H7 (cell line): ENCODE measurements at regions not wholly inside any gene's neighbourhood (a gene's known extent, or its start where the extent isn't known, plus 50 kb on each side); places are given as distances from the start of the nearest gene placed in this dataset.

Source experiments
- DNase-seq: peaks from one replicate; pipeline ENCODE4 v3.0.0; 2012
- H3K27me3 ChIP-seq: 2 replicates; pipeline ENCODE4 v1.6.0; 2011; ENCODE audit warnings: mild to moderate bottlenecking, low read length; ENCODE audit not compliant: control insufficient read depth, insufficient read depth
- H3K36me3 ChIP-seq: replicated peaks from 2 replicates; pipeline ENCODE4 v1.5.1; 2011; ENCODE audit warnings: low read length; ENCODE audit not compliant: control insufficient read depth, insufficient read depth
- H3K4me3 ChIP-seq: 2 replicates; pipeline ENCODE4 v1.5.1; 2011; ENCODE audit warnings: low read depth, mild to moderate bottlenecking, control low read depth, low read length, moderate library complexity; ENCODE audit not compliant: insufficient read depth

DNA sequence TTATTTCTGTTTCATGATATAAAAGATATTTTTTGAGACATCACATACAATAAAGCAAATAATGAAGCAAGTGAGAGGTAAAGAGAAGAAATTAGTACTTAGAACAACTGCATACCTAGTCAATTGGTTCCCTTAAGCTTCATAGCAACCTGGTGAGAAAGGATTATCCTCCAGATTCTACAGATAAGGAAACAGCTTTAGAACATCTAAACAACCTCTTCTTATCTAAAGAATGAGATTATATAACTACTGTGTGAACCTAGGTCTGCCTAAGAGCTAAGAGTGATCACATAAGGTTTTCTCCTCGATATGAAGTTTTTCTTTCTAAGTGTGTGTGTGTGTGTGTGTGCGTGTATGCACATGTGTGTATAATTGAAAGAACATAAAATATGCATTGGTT, 265.1 kb downstream of the NOL4 start:
- H3K36me3 ChIP-seq: no peaks in the 10 kb centered on the region
- H3K27me3 ChIP-seq: no peaks in the 10 kb centered on the region
- H3K4me3 ChIP-seq: no peak overlapping the region
- no peak for DNase-seq

DNA sequence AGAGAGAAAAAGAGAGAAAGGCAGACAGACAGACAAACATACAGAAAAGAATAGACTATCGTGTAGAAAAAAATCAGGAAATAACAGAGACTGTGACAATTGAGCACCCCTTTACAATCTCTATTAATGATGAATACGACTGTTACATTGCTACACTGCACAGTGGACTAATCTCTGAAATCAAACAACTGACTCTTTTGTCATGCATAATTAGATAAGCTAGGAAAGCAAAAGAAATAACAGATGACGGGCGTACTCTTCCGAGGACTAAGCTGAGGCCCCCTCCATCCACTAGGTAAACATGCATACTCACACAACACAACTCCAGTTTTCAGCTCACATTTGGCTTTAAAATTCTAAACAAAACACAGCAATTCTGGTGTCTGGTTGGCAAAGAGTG, 267.0 kb downstream of the NOL4 start:
- H3K27me3 ChIP-seq: no peaks in the 10 kb centered on the region
- no peak for DNase-seq
- H3K4me3 ChIP-seq: no peak overlapping the region
- no peaks in the 10 kb centered on the region for H3K36me3 ChIP-seq

DNA sequence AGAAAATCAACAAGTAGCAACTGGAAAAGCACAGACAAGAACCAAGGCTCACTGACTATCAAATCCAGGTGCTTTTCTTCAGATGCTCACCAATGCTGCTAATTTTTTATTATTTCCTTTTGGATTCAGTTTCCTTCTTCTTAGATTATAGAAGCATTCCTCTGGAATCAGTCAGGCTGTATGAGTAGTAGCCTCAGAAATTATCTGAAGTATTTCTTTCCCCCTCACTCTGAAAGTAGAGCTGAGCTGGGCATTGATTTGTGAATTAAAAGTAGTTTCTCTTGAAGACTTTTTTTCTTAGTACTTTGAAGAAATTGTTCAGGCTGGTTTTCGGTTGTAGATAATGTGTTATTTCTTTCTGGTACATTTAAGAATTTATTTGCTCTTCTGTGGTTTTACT, 273.7 kb downstream of the NOL4 start:
- no peak for DNase-seq
- Histone ChIP-seq H3K27me3 (no peaks in the 10 kb centered on the region), H3K36me3 (no peaks in the 10 kb centered on the region), H3K4me3 (no peak overlapping the region)

DNA sequence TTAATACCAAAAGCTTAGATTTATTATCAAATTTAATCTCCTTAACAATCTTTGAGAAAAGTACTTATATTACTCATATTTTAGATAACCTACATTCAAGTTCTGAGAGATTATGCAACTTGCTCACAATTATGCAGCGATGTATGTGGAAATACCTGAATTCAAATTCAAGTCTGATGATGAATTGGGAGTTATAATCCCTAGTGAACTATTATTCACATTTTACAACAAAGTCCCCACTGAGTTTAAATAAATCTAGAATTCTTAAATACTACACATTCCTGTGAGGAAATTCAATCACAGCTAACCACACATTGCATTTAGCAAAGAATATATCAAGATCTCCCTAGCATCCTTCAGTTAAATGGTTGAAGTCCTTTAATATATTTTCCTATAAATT, 278.4 kb downstream of the NOL4 start:
- no peak overlapping the region for H3K4me3 ChIP-seq
- no peaks in the 10 kb centered on the region for H3K36me3 ChIP-seq
- no peak for DNase-seq
- H3K27me3 ChIP-seq: no peaks in the 10 kb centered on the region

DNA sequence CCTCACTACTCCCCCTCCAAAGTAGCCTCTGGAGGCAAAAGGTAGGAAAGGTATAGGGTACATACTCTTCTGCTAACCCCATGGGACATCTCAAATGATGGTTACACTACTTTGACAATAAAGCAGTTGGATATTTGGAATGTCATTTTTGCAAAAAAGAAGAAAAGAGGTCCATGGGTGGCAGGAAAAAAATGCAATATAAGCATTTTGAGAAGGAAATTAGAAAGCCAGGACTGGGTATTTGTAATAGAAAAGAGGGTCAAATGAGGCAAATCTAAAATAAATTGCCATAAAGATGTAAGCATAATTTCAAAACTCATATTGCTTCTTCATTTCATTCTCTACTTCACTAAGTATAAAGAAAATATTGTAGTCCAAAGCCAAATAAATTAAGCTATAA, 280.2 kb downstream of the NOL4 start:
- Histone ChIP-seq H3K27me3 (no peaks in the 10 kb centered on the region), H3K36me3 (no peaks in the 10 kb centered on the region), H3K4me3 (no peak overlapping the region)
- no peak for DNase-seq

DNA sequence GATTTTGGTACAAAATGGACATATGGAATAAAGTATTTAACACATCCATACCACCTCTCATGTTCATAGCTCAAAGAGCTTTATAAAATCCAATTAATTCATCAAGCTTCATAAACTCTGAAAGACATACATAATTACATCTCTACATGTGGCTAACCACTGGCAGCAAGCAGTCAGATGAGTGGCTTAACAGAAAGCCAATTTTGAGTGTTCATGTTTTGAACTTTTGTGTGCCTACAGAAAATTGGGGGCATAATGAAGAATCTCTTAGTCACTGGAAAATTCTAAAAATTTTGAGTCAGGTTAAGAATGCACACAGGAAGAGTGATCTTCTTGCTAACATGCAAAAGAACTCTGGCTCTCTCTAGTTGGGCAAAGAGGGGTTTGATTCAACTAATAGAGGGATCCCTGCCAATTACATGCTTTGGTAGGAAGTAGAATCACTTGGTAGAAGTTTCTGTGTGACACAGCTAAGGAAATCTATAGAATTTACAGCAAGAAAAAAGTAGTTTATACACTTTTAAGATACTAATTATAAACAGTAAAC, 287.4 kb downstream of the NOL4 start:
- no peaks in the 10 kb centered on the region for H3K27me3 ChIP-seq
- no peaks in the 10 kb centered on the region for H3K36me3 ChIP-seq
- no peak overlapping the region for H3K4me3 ChIP-seq
- DNase-seq: no peak

DNA sequence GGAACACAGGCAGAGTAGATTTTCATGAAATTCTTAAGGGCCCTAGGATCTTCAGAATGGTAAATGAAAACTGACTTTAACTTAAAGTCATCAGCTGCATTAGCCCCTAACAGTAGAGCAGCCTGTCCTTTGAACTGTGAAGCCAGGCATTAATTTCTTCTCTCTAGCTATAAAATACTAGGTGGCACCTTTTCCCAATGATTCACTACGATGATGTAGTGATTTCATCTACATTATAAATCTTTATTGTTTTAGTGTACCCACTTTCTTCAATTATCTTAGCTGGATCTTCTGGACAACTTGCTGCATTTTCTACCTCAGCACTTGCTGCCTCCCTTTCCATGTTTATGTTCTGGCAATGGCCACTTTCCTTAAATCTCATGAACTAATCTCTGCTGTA, 290.5 kb downstream of the NOL4 start:
- no peak overlapping the region for H3K4me3 ChIP-seq
- H3K36me3 ChIP-seq: no peaks in the 10 kb centered on the region
- DNase-seq: no peak
- no peaks in the 10 kb centered on the region for H3K27me3 ChIP-seq

DNA sequence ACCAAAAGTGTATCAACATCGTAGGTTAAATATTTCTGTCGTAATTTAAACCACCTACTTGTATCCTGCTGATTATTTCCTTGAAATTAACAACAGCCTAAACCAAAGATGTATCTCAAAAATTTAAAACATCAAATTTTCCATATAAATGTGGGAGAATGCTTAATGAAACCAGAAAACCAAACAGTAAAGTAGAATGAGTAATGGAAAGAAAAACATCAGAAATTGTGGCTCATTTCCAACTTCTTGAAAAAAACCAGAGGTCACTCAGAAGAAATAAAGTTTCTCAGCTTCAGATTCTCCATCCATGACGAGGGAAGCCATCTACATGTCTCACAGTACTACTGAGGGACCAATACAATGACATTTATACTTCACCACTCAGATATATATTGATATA, 296.5 kb downstream of the NOL4 start:
- Histone ChIP-seq H3K27me3 (no peaks in the 10 kb centered on the region), H3K4me3 (no peak overlapping the region), H3K36me3 (no peaks in the 10 kb centered on the region)
- DNase-seq: no peak

DNA sequence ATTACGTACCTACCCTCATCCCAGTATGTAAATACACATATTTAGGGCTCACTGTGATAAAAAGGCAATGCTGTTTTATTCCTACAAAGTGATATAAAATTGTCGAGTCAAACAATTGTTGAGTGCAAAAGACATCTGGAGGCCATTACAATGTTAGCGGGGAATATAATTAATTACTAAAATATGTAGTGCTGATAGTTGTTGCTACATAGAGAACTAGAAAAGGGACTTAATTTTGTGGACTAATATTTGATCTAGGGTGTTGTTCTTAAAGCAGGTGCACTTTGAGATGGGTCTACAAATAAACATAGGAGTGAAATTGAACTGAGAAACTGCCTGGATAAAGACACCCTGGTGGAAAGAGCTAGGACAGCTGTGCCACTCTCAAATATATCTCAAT, 300.1 kb downstream of the NOL4 start:
- H3K36me3 ChIP-seq: no peaks in the 10 kb centered on the region
- no peaks in the 10 kb centered on the region for H3K27me3 ChIP-seq
- no peak for DNase-seq
- H3K4me3 ChIP-seq: no peak overlapping the region

DNA sequence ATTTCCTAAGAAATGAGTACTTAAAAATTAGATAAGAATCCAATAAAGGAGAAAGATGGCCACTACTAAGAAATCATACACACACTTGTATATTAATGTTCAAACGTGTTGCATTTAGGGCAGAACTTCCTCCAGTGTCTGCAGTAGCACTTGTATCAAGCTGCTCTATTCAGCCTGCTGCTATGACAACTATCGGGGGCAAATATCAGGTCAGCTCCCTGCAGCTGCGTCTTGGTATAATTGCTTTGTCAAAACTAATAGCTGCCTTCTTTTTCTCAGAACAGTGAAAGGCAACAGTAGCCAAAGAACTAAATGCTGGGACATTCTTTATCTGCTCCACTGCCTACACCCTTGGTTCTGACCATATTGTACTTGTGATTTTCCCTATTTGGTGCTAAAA, 300.7 kb downstream of the NOL4 start:
- H3K4me3 ChIP-seq: no peak overlapping the region
- no peaks in the 10 kb centered on the region for H3K27me3 ChIP-seq
- no peak for DNase-seq
- H3K36me3 ChIP-seq: no peaks in the 10 kb centered on the region

DNA sequence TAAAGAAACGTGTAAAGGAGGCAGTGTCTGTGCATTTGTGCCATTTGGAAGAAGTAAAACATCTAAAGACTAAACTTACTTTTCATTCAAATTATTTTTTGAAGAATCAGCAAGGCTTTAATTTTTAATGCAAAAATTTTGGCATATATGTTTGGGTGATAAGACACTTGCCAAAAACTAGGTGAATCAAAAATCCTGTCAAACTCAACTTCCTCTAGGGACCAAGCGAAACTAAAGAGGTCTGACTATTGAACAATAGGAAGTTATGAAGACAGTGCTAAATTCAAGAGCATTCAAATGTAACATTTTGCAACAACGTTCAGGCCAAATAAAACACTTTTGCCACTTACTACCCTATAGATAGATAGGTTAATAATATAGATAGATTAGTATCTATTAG, 306.1 kb downstream of the NOL4 start:
- H3K27me3 ChIP-seq: no peaks in the 10 kb centered on the region
- no peak overlapping the region for H3K4me3 ChIP-seq
- no peaks in the 10 kb centered on the region for H3K36me3 ChIP-seq
- DNase-seq: no peak

DNA sequence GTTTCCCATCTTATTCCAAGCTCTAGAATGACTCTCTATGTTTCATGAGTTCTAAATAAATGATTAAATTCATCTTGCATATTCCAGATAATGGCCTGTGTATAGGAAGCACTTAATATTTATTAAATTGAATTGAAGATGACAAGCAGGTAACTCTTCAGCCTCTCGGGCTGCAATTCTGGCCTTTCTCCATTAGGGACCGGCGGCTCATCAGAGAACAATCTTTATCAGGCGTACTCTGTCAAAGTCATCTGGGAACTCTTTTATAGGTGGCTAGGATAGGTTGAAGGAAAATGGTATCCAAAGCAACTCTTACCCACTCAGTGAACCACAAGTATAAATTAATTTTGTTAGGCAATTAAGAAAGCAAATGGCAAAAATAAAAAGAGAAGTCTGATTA, 308.5 kb downstream of the NOL4 start:
- peak; percentile 24 for DNase-seq
- Histone ChIP-seq H3K27me3 (no peaks in the 10 kb centered on the region), H3K4me3 (no peak overlapping the region), H3K36me3 (no peaks in the 10 kb centered on the region)

DNA sequence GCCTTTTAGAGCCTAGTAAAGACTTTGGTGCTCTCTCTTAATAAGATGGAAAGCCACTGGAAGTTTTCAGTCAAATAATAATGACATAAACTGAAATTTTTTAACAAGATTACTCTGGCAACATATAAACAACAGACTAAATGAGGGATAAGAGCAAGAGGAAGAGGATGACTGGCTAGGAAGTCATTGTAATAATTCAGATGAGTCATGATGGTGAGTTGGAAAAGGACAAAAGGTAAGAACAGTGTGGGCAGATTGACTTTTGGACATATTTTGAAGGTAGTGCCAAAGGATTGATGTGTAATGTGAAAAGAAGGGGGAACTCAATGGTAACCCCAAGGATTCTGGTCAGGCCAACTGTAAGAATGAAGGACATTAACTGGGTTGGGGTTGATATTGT, 310.3 kb downstream of the NOL4 start:
- H3K4me3 ChIP-seq: no peak overlapping the region
- no peaks in the 10 kb centered on the region for H3K27me3 ChIP-seq
- DNase-seq: no peak
- no peaks in the 10 kb centered on the region for H3K36me3 ChIP-seq

DNA sequence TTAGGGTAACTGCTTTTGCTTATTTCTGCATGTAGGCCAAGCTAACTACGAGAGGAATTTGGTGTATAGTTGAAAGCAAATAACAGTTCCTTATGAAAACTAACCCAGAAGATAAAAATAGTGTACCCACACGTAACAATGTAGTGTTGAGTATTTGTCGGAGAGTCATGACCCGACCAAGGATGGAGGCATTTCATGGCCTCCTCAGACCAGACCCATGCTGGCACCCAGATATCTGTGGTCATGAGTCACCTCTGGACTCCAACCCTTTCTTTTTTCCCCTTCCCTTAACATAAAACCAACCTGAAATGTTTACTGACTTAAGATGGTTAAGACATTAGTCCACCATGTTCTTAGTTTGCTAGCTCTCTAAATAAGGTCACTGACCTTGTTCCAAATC, 318.7 kb downstream of the NOL4 start:
- Histone ChIP-seq H3K36me3 (no peaks in the 10 kb centered on the region), H3K4me3 (no peak overlapping the region), H3K27me3 (no peaks in the 10 kb centered on the region)
- DNase-seq: no peak

DNA sequence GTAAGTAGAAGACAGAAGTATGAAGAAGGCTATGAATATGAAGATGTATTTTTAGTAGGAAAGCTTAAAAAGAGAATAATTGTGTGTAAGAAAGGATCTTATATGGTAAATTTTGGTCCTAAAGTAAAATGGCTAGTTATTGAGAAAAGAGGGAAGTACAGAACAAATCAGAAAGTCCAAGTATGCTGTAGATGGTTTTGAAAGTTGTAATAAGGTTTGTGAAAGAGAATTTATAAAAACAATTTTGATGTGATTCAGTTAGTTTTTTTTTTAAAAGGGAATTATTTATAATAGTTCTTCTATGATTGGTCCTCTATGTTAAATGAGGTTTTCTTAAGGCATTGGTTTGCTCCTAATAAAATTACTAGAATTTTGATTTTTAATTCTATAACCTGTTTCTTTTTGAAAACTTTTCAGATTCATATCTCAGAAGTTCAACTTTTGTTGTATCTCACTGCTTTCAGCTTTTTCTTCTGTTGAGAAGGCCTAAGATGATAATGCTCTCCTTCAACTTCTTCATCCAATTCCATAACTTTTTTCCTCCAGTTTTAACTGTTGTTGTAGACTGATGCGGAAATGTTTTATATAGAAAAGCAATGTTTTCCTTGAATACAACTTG, 322.7 kb downstream of the NOL4 start:
- Histone ChIP-seq H3K4me3 (no peak overlapping the region), H3K27me3 (no peaks in the 10 kb centered on the region), H3K36me3 (no peaks in the 10 kb centered on the region)
- DNase-seq: no peak

DNA sequence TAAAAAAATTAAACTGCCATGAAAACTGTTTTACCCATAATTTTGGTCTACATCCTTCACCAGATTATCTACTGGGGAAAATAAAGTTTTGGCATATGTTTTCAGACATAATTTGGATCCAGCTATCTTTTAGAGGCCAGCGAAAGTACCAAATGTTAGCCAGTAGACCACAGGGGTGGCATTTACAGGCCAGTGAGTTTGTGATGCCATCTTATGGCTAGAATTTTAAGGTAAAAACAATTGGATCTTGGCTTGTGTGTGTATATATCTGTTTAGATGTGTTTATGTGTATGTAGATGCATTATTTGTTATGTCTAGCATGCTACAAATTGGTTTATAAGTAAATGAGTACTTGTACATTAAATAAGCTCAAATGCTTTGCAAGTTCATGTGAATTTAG, 322.6 kb downstream of the ASXL3 start:
- H3K36me3 ChIP-seq: no peaks in the 10 kb centered on the region
- no peak overlapping the region for H3K4me3 ChIP-seq
- no peak for DNase-seq
- no peaks in the 10 kb centered on the region for H3K27me3 ChIP-seq
